ENCODE measurements at regions not wholly inside any gene's neighbourhood (a gene's known extent, or its start where the extent isn't known, plus 50 kb on each side); places are given as distances from the start of the nearest gene placed in this dataset.
"Not testable (repeated sequence)": the region's sequence is repeated elsewhere in the genome, so short reads cannot be mapped to it uniquely, and the experiment has no call there.

- no peak for DNase-seq
These were observed 73.2 kb downstream of the MTNR1A start for GRCh38 chr4:186481998-186482790.

GRCh38 chr4:186475202-186475601 lies 80.2 kb downstream of the MTNR1A start:
- DNase-seq: no peak

- no peak for DNase-seq
These were observed 81.4 kb downstream of the MTNR1A start for GRCh38 chr4:186473933-186474332.

GRCh38 chr4:186472948-186473347 lies 82.4 kb downstream of the MTNR1A start:
- peak; percentile 56 for DNase-seq

GRCh38 chr4:186471441-186471840 lies 83.9 kb downstream of the MTNR1A start:
- DNase-seq: no peak

- no peak for DNase-seq
These were observed 97.3 kb downstream of the MTNR1A start for GRCh38 chr4:186458050-186458449.

GRCh38 chr4:186451982-186452381 lies 103.4 kb downstream of the MTNR1A start:
- DNase-seq: no peak

- no peak for DNase-seq
These were observed 105.4 kb downstream of the MTNR1A start for GRCh38 chr4:186449954-186450353.

- DNase-seq: no peak
These were observed 110.3 kb downstream of the MTNR1A start for GRCh38 chr4:186445040-186445439.

- no peak for DNase-seq
These were observed 113.9 kb downstream of the MTNR1A start for GRCh38 chr4:186441502-186441901.

GRCh38 chr4:186428481-186428880 lies 126.9 kb downstream of the MTNR1A start:
- DNase-seq: no peak

GRCh38 chr4:186424745-186425144 lies 130.6 kb downstream of the MTNR1A start:
- no peak for DNase-seq

- DNase-seq: no peak
These were observed 133.1 kb downstream of the MTNR1A start for GRCh38 chr4:186422296-186422695.

GRCh38 chr4:186416451-186417060 lies 138.8 kb downstream of the MTNR1A start:
- no peak for DNase-seq

GRCh38 chr4:186414390-186414789 lies 141.0 kb downstream of the MTNR1A start:
- no peak for DNase-seq

- no peak for DNase-seq
These were observed 140.0 kb downstream of the F11 start for GRCh38 chr4:186405957-186406356.

GRCh38 chr4:186404562-186405134 lies 138.7 kb downstream of the F11 start:
- no peak for DNase-seq

GRCh38 chr4:186400676-186401075 lies 134.7 kb downstream of the F11 start:
- DNase-seq: no peak

GRCh38 chr4:186392017-186392416 lies 126.0 kb downstream of the F11 start:
- DNase-seq: no peak

- not testable (repeated sequence) for DNase-seq
These were observed 118.3 kb downstream of the F11 start for GRCh38 chr4:186384328-186384727.

- DNase-seq: no peak
These were observed 102.3 kb downstream of the F11 start for GRCh38 chr4:186368281-186368680.

- DNase-seq: no peak
These were observed 100.3 kb downstream of the F11 start for GRCh38 chr4:186366326-186366725.

- not testable (repeated sequence) for DNase-seq
These were observed 97.0 kb downstream of the F11 start for GRCh38 chr4:186363038-186363437.

GRCh38 chr4:186360551-186360950 lies 94.6 kb downstream of the F11 start:
- DNase-seq: no peak

Measured in fibroblast of upper back skin (primary cell).